Activated T-cell treated with anti-CD3 and anti-CD28 coated beads for 1 hour (primary cell): ENCODE measurements at regions not wholly inside any gene's neighbourhood (a gene's known extent, or its start where the extent isn't known, plus 50 kb on each side); places are given as distances from the start of the nearest gene placed in this dataset.

Experiments
- DNase-seq: peaks from one replicate; pipeline ENCODE4 v3.0.0-alpha.2; 2020; ENCODE audit warnings: low read depth

DNA sequence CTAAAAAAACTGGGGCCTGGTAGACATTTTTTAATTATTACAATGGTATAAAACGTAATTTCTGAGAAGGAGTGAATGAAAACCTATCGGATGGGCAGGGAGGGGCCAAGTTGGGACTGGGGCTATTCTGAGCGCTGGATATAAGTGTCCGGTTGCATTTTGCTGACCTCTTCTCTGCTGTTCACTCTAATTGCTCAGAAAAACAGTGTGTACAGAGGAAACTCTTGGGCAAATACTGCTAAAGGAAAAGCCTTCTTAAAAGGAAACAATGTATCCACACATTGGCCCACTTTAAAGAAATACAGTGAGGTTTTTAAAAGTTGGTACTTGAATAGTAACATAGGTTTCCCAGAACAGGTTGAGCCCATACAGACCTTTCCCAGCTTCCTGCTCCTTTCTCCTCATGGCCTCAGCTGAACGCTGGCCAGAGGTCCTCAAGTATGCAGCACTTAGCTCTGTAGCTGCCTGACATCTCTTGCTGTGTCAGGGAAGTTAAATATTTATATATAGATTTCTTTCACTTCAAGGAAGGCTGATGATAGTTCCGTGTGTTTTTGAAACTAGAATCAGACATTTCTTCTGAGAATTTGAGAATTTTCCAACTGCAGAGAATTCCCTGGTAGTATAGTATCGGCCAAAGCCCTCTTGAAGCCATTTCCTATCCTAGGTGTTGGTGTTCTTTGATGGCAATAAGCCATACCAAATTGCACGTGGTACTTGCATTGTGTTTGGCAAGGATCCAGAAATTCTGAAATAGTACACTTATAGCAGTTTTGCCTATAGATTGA, 97.1 kb upstream of the SLC4A4 start:
- no peak for DNase-seq

DNA sequence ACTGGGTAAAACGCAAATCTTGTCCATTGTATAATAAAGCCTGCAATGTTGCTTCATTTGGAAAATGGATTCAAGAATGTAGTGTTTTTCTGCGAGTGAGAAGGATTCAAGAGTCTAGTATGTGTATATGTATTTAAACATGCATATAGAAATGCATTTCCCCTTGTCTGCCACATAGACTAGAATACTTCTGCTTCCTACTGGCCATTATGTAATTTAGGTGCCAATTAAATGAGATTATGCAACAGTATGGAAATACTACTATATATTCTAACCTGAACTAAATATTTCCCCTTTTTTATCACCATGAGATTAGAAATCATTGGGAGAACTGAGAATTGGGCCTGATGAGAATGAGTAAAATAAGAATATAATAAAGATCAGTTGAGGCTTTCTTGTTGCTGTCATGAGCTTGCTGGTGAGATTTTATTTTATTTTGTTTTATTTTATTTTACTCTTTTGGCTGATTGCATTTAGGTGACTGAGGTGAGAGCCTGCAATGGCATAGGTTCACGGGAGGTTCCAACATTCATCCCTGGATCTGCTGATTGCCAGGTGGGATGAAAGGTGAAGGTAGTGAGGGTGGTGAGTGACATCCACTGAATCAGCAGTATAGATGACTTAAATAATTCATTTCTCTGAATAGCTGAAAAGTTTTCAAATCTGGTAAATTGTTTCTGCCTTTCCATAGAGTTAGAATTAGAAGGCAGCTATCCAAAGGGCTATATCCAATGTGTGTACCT, 95.6 kb upstream of the SLC4A4 start:
- no peak for DNase-seq

DNA sequence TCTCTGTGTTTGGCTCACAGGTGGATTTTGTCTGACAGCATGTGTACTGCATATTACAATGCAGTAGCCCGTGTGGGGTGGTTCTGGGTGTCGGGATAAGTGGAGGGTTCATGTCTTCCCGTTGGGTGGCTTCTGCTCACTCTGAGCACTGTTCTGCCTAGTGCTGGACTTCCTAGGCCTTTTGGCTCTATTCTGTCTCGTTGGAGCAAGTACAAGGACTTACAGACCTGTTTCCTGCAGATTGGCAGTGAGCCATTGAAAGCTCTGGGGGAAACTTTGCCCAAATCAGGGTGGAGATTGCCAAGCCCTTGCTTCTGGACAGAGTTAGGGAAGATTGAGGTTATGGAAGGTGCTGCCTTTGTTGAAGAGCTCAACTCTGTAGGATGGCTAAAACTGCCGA, 91.1 kb upstream of the SLC4A4 start:
- DNase-seq: no peak

GRCh38 chr4:71251261-71251660, 87.6 kb upstream of the SLC4A4 start:
- no peak for DNase-seq

DNA sequence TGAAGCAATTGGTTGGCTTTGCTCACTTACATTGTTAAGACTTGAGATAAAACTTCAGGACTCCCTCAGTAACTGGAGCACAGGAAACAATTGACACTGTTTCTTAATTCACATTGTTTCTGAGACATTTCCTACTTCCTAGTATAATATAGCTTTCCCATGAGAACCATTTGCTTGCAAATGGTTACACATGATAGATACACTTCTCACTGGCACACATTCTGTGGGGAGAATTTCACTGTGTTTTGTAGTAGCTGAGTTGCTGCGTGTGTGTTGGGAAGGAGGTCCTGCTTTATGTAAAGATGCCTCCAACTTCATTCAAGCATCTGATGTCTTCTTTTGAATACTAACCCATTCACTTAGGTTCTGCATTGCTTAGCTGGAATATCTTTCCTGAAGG, 85.3 kb upstream of the SLC4A4 start:
- no peak for DNase-seq

DNA sequence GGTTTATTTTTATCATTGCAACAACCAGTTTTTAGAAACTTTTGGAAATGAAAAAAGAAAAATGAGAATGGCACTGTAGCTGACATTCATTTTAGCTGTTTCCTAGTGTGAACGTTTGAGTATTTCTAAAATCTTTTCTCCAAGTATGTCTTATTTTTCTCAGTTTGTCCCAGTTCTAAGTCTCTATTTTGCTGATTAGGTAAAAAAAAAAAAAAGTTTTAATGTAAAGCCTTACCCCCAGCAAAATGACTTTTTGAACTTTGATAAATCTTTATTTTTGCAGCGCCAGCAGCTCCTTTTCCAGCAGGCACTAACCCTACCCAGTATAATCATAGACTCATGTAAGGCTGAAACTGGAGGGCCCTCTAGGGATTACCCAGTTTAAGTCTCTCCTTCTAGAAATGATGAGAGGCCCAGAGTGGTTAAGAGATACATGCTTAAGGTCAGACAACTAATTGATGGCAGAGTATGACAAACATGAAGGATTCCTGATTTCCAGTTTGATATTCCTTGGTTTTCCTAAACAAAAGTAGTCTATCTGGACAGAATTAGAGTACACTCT, 84.3 kb upstream of the SLC4A4 start:
- DNase-seq: no peak

DNA sequence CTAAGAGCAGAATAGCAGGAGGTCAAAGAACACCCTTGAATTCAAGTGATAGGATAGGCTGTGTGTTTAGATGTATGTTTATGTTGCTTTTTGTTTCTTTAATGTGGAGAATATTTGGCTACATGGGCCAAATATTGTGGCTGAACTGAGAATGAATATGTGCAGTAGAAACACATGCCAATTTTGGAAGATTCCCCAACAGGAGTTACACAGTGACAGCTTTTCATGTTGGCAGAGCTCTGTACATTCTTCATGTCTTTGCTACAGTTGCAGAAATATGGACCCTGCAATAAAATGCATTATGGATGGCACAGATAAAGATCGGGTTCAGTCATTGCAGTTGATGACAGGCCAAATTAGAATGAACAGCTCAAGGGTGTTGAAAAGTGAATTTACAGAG, 82.8 kb upstream of the SLC4A4 start:
- DNase-seq: no peak

GRCh38 chr4:71257761-71258160, 81.1 kb upstream of the SLC4A4 start:
- no peak for DNase-seq

- DNase-seq: no peak
Observed at GRCh38 chr4:71258323-71258722, 80.5 kb upstream of the SLC4A4 start.

GRCh38 chr4:71259280-71259679, 79.5 kb upstream of the SLC4A4 start:
- no peak for DNase-seq

- no peak for DNase-seq
Observed at GRCh38 chr4:71259911-71260331, 78.9 kb upstream of the SLC4A4 start.

DNA sequence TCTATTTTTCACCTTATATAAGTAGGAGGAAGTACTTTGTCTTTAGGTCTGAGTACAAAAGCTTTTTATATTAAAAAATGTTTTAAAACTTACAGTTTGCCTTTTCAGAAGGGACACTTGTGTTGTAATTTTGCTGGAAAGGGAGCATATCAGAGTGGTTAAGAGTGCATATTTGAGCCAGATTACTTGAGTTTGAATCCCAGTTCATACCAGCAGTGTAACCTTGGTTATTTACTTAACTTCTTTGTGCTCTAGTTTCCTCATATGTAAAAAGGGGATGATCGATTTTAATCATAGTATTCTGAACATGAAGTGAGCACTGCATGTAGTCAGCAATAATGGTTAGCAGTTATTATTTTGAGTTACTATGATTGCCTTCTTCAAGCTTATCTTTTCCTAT, 78.3 kb upstream of the SLC4A4 start:
- no peak for DNase-seq

GRCh38 chr4:71261001-71261400, 77.8 kb upstream of the SLC4A4 start:
- DNase-seq: no peak

DNA sequence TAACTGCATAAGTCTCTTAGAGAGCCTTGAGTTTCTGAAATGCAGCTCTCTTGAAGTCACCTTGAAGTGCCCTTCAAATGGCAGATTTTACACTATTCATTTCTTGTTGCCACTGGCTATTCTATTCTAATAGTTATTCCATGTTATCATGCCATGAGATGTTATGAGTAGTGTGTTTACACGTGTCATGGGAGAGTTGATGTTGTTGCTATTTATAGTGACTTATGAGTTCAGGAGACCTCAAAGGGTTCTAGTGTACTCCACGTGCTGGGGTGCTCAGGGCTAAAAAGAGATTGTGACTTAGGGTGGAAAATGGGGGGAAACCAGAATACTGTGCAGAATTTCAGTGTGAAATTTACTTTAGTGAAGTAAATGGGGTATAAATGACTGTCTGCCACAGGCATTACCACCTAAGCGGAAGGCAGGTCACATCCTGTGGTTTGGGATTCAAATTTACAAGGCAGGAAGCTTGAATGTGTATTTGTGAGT, 77.1 kb upstream of the SLC4A4 start:
- DNase-seq: no peak

DNA sequence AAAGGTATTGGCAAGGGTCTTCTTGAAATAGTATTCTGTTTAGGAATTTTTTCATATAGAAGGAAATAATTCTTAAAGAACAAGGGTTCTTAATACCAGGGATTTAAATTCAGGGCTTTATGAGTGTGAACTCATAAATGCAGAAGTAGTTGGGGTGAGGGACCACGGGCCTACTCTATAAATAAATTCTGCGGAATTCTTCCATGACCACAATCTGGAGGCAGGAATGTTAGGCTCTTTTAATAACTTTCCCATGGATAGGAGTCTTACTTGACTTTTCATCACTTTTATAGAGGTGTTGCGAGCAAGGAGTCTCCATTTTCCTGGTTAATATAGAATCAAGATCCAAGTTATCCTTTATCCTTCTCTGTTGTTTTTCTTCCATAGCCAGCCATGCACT, 76.7 kb upstream of the SLC4A4 start:
- no peak for DNase-seq

DNA sequence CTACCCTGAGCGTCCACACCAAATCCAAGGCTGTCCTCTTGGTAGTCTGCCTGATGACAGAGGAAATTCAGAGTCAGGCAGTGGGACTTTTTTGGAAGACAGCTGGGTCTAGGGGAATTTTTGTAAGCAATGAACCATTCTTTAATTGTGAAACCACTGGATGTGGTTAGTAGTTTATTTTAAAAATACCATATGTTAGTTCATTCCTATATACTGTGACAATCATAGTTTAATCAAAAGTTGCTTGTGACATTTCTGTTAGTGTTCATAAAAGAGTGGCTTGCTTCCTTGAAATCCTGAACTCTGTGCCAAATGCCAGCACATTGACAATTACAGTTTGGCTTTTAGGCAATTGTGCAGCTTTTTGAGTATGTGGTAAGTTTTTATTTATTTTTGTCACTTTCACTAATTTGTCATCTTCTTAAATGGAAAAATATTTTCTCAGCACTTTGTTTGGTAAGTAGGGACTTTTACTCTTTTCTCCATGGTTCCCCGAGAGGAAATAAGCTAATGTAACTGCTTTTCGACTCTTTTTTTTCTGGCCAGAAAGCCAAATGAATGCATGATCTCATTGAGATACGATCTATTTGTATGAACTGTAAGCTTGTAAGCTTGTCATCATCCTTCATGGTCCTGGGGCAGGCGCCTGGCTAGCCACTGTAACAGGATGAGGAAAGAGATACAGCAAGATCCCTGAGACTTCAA, 72.6 kb upstream of the SLC4A4 start:
- DNase-seq: no peak

- DNase-seq: no peak
Observed at GRCh38 chr4:71267244-71267643, 71.6 kb upstream of the SLC4A4 start.

GRCh38 chr4:71268166-71268565, 70.7 kb upstream of the SLC4A4 start:
- no peak for DNase-seq

GRCh38 chr4:71269233-71269632, 69.6 kb upstream of the SLC4A4 start:
- DNase-seq: no peak

GRCh38 chr4:71270901-71271300, 67.9 kb upstream of the SLC4A4 start:
- no peak for DNase-seq

GRCh38 chr4:71272976-71273375, 65.8 kb upstream of the SLC4A4 start:
- DNase-seq: no peak

DNA sequence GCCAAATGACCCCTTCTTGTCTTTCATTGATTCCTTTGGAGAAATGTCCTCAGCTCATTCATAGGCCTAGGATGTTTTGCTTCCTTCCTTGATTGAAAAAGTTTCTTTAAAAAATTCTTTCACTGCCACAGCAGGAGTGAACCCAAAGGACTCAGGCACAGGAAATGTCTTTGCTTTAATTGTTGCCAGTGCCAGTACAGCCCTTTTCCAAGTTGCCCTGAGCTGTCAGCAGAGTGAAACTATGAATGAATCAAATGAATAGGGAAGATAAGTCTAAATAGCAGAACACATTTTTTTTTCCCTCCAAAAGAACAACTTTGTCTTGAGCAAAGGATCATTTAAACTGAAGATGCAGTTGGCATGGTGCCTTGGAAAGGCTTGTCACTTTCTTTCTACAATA, 63.8 kb upstream of the SLC4A4 start:
- no peak for DNase-seq

GRCh38 chr4:71275570-71275969, 63.2 kb upstream of the SLC4A4 start:
- DNase-seq: no peak
